ENCODE measurements at regions not wholly inside any gene's neighbourhood (a gene's known extent, or its start where the extent isn't known, plus 50 kb on each side); places are given as distances from the start of the nearest gene placed in this dataset.

GRCh38 chr7:145224775-145225174 is 388.9 kb upstream of the TPK1 start:
- DNase-seq (ENCODE audit: low read depth, low spot score) (no peak), ATAC-seq (no peak), FAIRE-seq (no peak)
- no peak overlapping the region for H3K9ac ChIP-seq (ENCODE audit: control insufficient read depth, insufficient read depth, low read length)
- no peaks in the 10 kb centered on the region for H4K20me1 ChIP-seq (ENCODE audit: control insufficient read depth, insufficient read depth)
- intact Hi-C loops (cut with micrococcal nuclease; ENCODE audit: unreplicated experiment) (no loop called here), in situ Hi-C loops (cut with MboI) (no loop called here)
- no peaks in the 10 kb centered on the region for H3K79me2 ChIP-seq (ENCODE audit: control insufficient read depth, insufficient read depth, low read length)
- TF ChIP-seq SIX5 (IDR thresholded peaks at IDR 0.05; ENCODE audit: low read depth, low read length, severe bottlenecking) (no peak), MTA3 (IDR thresholded peaks at IDR 0.05; ENCODE audit: borderline replicate concordance, low read length) (no peak)
- RAD21 ChIA-PET (ENCODE audit: unreplicated experiment) = no interaction called here
- H3K4me3 ChIP-seq = no peak overlapping the region
- no peaks in the 10 kb centered on the region for H3K36me3 ChIP-seq (ENCODE audit: control insufficient read depth in 2 of 2, insufficient read depth in 2 of 2, low read length in 1 of 2)
- H3K27me3 ChIP-seq (replicated peaks in 1 of 2; ENCODE audit: control insufficient read depth in 2 of 2, insufficient read depth in 2 of 2, low read length in 1 of 2) = no peaks in the 10 kb centered on the region
- CTCF ChIA-PET = no interaction called here
- BruUV-seq (replicated peaks) = no TSS peak
- H3K9me3 ChIP-seq (replicated peaks; ENCODE audit: control insufficient read depth, insufficient read depth, low read length) = no peaks in the 10 kb centered on the region
- H3K4me1 ChIP-seq (ENCODE audit: control insufficient read depth, insufficient read depth, low read length) = no peaks in the 10 kb centered on the region
- no peak overlapping the region for H2AFZ ChIP-seq (ENCODE audit: control insufficient read depth, low read depth, low read length)
- H3K4me2 ChIP-seq (ENCODE audit: control insufficient read depth, insufficient read depth) = no peak overlapping the region
- H3K27ac ChIP-seq (ENCODE audit: control insufficient read depth, insufficient read depth) = no peak overlapping the region
- POLR2A ChIA-PET = no interaction called here
- WGBS (ENCODE audit: insufficient coverage, insufficient replicate concordance, low lambda C conversion rate, missing lambda C conversion rate) = 4% methylated on average over 4 of the region's 4 CpGs
- SMC1A ChIA-PET (ENCODE audit: uncharacterized antibody, unreplicated experiment) = no interaction called here

GRCh38 chr7:145219461-145219860 is 383.6 kb upstream of the TPK1 start:
- RAD21 ChIA-PET (ENCODE audit: unreplicated experiment) = no interaction called here
- TF ChIP-seq HSF1 (IDR thresholded peaks at IDR 0.05; ENCODE audit: low read depth, low read length) (no peak), SUZ12 (IDR thresholded peaks at IDR 0.05; ENCODE audit: unreplicated experiment) (no peak), IKZF1 (conservative IDR thresholded peaks at IDR 0.05) (no peak), NFYA (IDR thresholded peaks at IDR 0.05; ENCODE audit: borderline replicate concordance, low read depth, low read length) (no peak), ASH2L (IDR thresholded peaks at IDR 0.05; ENCODE audit: borderline replicate concordance, low read depth) (no peak), POLR2AphosphoS5 (IDR thresholded peaks at IDR 0.05; ENCODE audit: low read length) (no peak), MXI1 (IDR thresholded peaks at IDR 0.05; ENCODE audit: low read depth, low read length) (no peak), ETV6 (conservative IDR thresholded peaks at IDR 0.05 in 1 of 2, IDR thresholded peaks at IDR 0.05 in 1 of 2; ENCODE audit: borderline replicate concordance in 1 of 2, low read depth in 1 of 2) (no peak), ZNF622 (IDR thresholded peaks at IDR 0.05) (no peak), ATF2 (IDR thresholded peaks at IDR 0.05; ENCODE audit: low read length) (no peak), GABPA (IDR thresholded peaks at IDR 0.05; ENCODE audit: low read depth) (no peak), NR2F1 (conservative IDR thresholded peaks at IDR 0.05) (no peak), BHLHE40 (IDR thresholded peaks at IDR 0.05; ENCODE audit: borderline replicate concordance in 1 of 2, low read depth in 2 of 2, low read length in 1 of 2) (no peak), CHD2 (IDR thresholded peaks at IDR 0.05; ENCODE audit: borderline replicate concordance, low read depth, low read length) (no peak), SPI1 (IDR thresholded peaks at IDR 0.05; ENCODE audit: borderline replicate concordance, insufficient read depth, low read depth, low read length) (no peak)

More at GRCh38 chr7:145219461-145219860, 383.6 kb upstream of the TPK1 start:
- no peaks in the 10 kb centered on the region for H3K9me3 ChIP-seq (replicated peaks; ENCODE audit: control insufficient read depth, insufficient read depth, low read length)
- intact Hi-C loops (cut with micrococcal nuclease; ENCODE audit: unreplicated experiment) = no loop called here
- DNase-seq (ENCODE audit: low read depth, low spot score) (no peak), FAIRE-seq (no peak), ATAC-seq (no peak)
- ChIA-PET POLR2A (no interaction called here), SMC1A (ENCODE audit: uncharacterized antibody, unreplicated experiment) (interaction anchor here (0.6 to 0.8 kb wide), 2 partner anchors 9 to 315 kb away, joined by 3 read pairs; no protein-coding TSS in a partner anchor), CTCF (no interaction called here)
- in situ Hi-C loops (cut with MboI) = no loop called here
- WGBS (ENCODE audit: insufficient coverage, insufficient replicate concordance, low lambda C conversion rate, missing lambda C conversion rate) = 24% methylated on average over 4 of the region's 4 CpGs
- no peaks in the 10 kb centered on the region for H3K4me1 ChIP-seq (ENCODE audit: control insufficient read depth, insufficient read depth, low read length)
- H3K4me2 ChIP-seq (ENCODE audit: control insufficient read depth, insufficient read depth) = no peak overlapping the region
- no peak overlapping the region for H3K27ac ChIP-seq (ENCODE audit: control insufficient read depth, insufficient read depth)
- H3K79me2 ChIP-seq (ENCODE audit: control insufficient read depth, insufficient read depth, low read length) = no peaks in the 10 kb centered on the region
- no peaks in the 10 kb centered on the region for H4K20me1 ChIP-seq (ENCODE audit: control insufficient read depth, insufficient read depth)
- no peak overlapping the region for H3K9ac ChIP-seq (ENCODE audit: control insufficient read depth, insufficient read depth, low read length)
- no peaks in the 10 kb centered on the region for H3K36me3 ChIP-seq (ENCODE audit: control insufficient read depth in 2 of 2, insufficient read depth in 2 of 2, low read length in 1 of 2)
- no TSS peak for BruUV-seq (replicated peaks)
- no peak overlapping the region for H3K4me3 ChIP-seq
- no peaks in the 10 kb centered on the region for H3K27me3 ChIP-seq (replicated peaks in 1 of 2; ENCODE audit: control insufficient read depth in 2 of 2, insufficient read depth in 2 of 2, low read length in 1 of 2)
- H2AFZ ChIP-seq (ENCODE audit: control insufficient read depth, low read depth, low read length) = no peak overlapping the region
